Esophagus muscularis mucosa (tissue), 4 donors: ENCODE measurements at regions not wholly inside any gene's neighbourhood (a gene's known extent, or its start where the extent isn't known, plus 50 kb on each side); places are given as distances from the start of the nearest gene placed in this dataset.

ENCODE experiments used
- DNase-seq: peaks from one replicate; pipeline ENCODE4 v3.0.0-alpha.2; 2017; ENCODE audit errors: extremely low spot score
- H3K27ac ChIP-seq, 4 donors: fragments of 200-600 bp; sonication (generic); replicated peaks in 1 of 4; 1 replicate in 3 of 4; 2 replicates in 1 of 4; pipeline ENCODE4 v1.5.1; 2016 to 2019; ENCODE audit warnings: mild to moderate bottlenecking in 1 of 4
- H3K27me3 ChIP-seq, 4 donors: fragments of 200-600 bp; sonication (generic); one replicate each; pipeline versions ENCODE4 v1.5.1 to v1.6.0; 2016 to 2019
- H3K36me3 ChIP-seq, 4 donors: fragments of 200-600 bp; sonication (generic); one replicate each; pipeline ENCODE4 v1.5.1; 2016 to 2019
- H3K4me1 ChIP-seq, 4 donors: fragments of 200-600 bp; sonication (generic); one replicate each; pipeline ENCODE4 v1.5.1; 2016 to 2019
- H3K4me3 ChIP-seq, 4 donors: fragments of 200-600 bp; sonication (generic); 1 replicate in 2 of 4; 2 replicates in 2 of 4; pipeline ENCODE4 v1.5.1; 2016 to 2019; ENCODE audit warnings: mild to moderate bottlenecking in 4 of 4, moderate library complexity in 1 of 4
- H3K9me3 ChIP-seq, 4 donors: fragments of 200-600 bp; sonication (generic); 1 replicate in 3 of 4; 2 replicates in 1 of 4; pipeline ENCODE4 v1.5.1; 2016 to 2019
- CTCF ChIP-seq, 3 experiments: fragments of 200-600 bp in 2 of 3; fragments of 450-650 bp in 1 of 3; sonication (generic) in 2 of 3; IDR thresholded peaks; one replicate each; pipeline ENCODE4 v1.5.1; 2017 to 2019; ENCODE audit warnings: antibody characterized with exemption in 3 of 3, mild to moderate bottlenecking in 2 of 3, moderate library complexity in 1 of 3
- EP300 ChIP-seq: sonication (generic); formaldehyde crosslinking; IDR thresholded peaks from one replicate; pipeline ENCODE4 v1.6.1; 2017; ENCODE audit warnings: antibody characterized with exemption
- POLR2A ChIP-seq: fragments of 450-650 bp; IDR thresholded peaks from one replicate; pipeline ENCODE4 v1.6.1; 2017; ENCODE audit warnings: antibody characterized with exemption, moderate library complexity, mild to moderate bottlenecking, low read depth
- POLR2AphosphoS5 ChIP-seq, 2 donors: sonication (generic); formaldehyde crosslinking; IDR thresholded peaks; one replicate each; pipeline ENCODE4 v1.6.1; 2017; ENCODE audit warnings: antibody characterized with exemption in 2 of 2
- WGBS: methylation state at CpG from one replicate; pipeline ENCODE4 v1.1.5; 2018; 5-methylcytosine and 5-hydroxymethylcytosine counted together
- intact Hi-C: fragments of 100-400 bp; cut with DNase I; formaldehyde crosslinking; loops from one replicate; pipeline ENCODE4 v1.15.1; 2023

GRCh38 chr2:128997166-128997866 lies 678.6 kb upstream of the HS6ST1 start:
- peak; percentile 77 for DNase-seq
- H3K9me3 ChIP-seq = no peaks in the 10 kb centered on the region
- H3K27ac ChIP-seq = no peak overlapping the region
- H3K27me3 ChIP-seq = no peaks in the 10 kb centered on the region
- intact Hi-C loops = no loop called here
- 76% methylated on average over 5 of the region's 5 CpGs for WGBS
- no peaks in the 10 kb centered on the region for H3K4me1 ChIP-seq
- no peak overlapping the region for H3K4me3 ChIP-seq
- TF ChIP-seq POLR2A (no peak), CTCF (IDR thresholded peaks at IDR 0.05) (no peak), EP300 (no peak), POLR2AphosphoS5 (IDR thresholded peaks at IDR 0.05) (no peak)
- H3K36me3 ChIP-seq = no peaks in the 10 kb centered on the region

GRCh38 chr2:129001926-129002325 lies 683.3 kb upstream of the HS6ST1 start:
- 72% methylated on average over 5 of the region's 5 CpGs for WGBS
- no peak for TF ChIP-seq CTCF (IDR thresholded peaks at IDR 0.05)
- no peak for TF ChIP-seq POLR2AphosphoS5 (IDR thresholded peaks at IDR 0.05)
- no peak for TF ChIP-seq EP300
- TF ChIP-seq POLR2A = no peak
- no peaks in the 10 kb centered on the region for H3K4me1 ChIP-seq
- H3K27ac ChIP-seq = no peak overlapping the region
- no peaks in the 10 kb centered on the region for H3K27me3 ChIP-seq
- H3K9me3 ChIP-seq = no peaks in the 10 kb centered on the region
- no peaks in the 10 kb centered on the region for H3K36me3 ChIP-seq
- DNase-seq = peak; percentile 82
- intact Hi-C loops = no loop called here
- H3K4me3 ChIP-seq = no peak overlapping the region

GRCh38 chr2:129002751-129003150 lies 684.1 kb upstream of the HS6ST1 start:
- WGBS = 89% methylated on average over 3 of the region's 3 CpGs
- peak; percentile 70 for DNase-seq
- Histone ChIP-seq H3K27me3 (no peaks in the 10 kb centered on the region), H3K9me3 (no peaks in the 10 kb centered on the region), H3K27ac (no peak overlapping the region), H3K4me3 (no peak overlapping the region), H3K36me3 (no peaks in the 10 kb centered on the region), H3K4me1 (no peaks in the 10 kb centered on the region)
- intact Hi-C loops = no loop called here
- no peak for TF ChIP-seq CTCF (IDR thresholded peaks at IDR 0.05)
- no peak for TF ChIP-seq POLR2A
- no peak for TF ChIP-seq EP300
- TF ChIP-seq POLR2AphosphoS5 (IDR thresholded peaks at IDR 0.05) = no peak

- 87% methylated on average over 5 of the region's 5 CpGs for WGBS
- Histone ChIP-seq H3K4me1 (no peaks in the 10 kb centered on the region), H3K4me3 (no peak overlapping the region), H3K27me3 (no peaks in the 10 kb centered on the region), H3K36me3 (no peaks in the 10 kb centered on the region), H3K9me3 (no peaks in the 10 kb centered on the region), H3K27ac (no peak overlapping the region)
- intact Hi-C loops = no loop called here
- TF ChIP-seq POLR2A (no peak), EP300 (no peak)
- DNase-seq = peak; percentile 79
Measured at GRCh38 chr2:129004485-129004884, 685.8 kb upstream of the HS6ST1 start.

GRCh38 chr2:129004940-129005490 lies 686.3 kb upstream of the HS6ST1 start:
- 60% methylated on average over 1 of the region's 4 CpGs for WGBS

More at GRCh38 chr2:129004940-129005490, 686.3 kb upstream of the HS6ST1 start:
- no peaks in the 10 kb centered on the region for H3K4me1 ChIP-seq
- no peak overlapping the region for H3K4me3 ChIP-seq
- H3K9me3 ChIP-seq = no peaks in the 10 kb centered on the region
- intact Hi-C loops = no loop called here
- no peaks in the 10 kb centered on the region for H3K27me3 ChIP-seq
- peak; percentile 74 for DNase-seq
- H3K36me3 ChIP-seq = no peaks in the 10 kb centered on the region
- TF ChIP-seq POLR2A = no peak
- TF ChIP-seq CTCF (IDR thresholded peaks at IDR 0.05) = no peak
- no peak for TF ChIP-seq EP300
- TF ChIP-seq POLR2AphosphoS5 (IDR thresholded peaks at IDR 0.05) = no peak
- no peak overlapping the region for H3K27ac ChIP-seq
